ENCODE measurements at regions not wholly inside any gene's neighbourhood (a gene's known extent, or its start where the extent isn't known, plus 50 kb on each side); places are given as distances from the start of the nearest gene placed in this dataset.

DNA sequence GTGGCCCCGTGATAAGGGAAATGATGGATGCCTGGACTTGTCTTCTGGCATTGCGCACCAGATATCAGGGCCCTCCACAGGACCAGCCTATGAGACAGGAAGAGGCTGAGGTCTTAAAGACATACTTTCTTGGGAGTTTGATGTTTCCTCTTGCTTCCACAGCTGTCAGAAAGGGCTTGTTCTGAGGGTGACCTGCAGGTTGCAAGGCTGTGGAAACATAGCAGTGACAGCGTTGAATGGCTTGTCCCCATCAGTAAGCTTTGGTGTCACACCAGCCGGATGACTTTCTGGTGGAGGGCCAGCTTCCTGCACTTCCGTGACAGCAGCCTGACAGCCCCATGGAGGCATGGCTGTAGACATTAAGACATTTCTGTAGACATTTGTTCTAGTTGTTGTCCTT is 143.2 kb downstream of the C9orf152 start:
- H3K18ac ChIP-seq (ENCODE audit: low read depth, low read length) = no peak overlapping the region
- peak overlapping the region; percentile 79; the same call in 2 of the 3 replicates for H2BK15ac ChIP-seq (ENCODE audit: low read depth, low read length)
- ATAC-seq (ENCODE audit: low read depth) (no peak), DNase-seq (no peak)
- peaks cover 25% of the 10 kb centered on the region for H3K9me1 ChIP-seq (ENCODE audit: insufficient read depth, low read length)
- CTCF ChIA-PET = no interaction called here
- no peak overlapping the region for H3K4ac ChIP-seq (ENCODE audit: low read depth, low read length)
- H4K8ac ChIP-seq (ENCODE audit: low read depth in 2 of 2, low read length in 2 of 2) = no peak overlapping the region
- 0 out of 2 replicates have a peak overlapping the region, but pooled peaks have one; percentile 30 for H3K14ac ChIP-seq (replicated peaks; ENCODE audit: low read depth, low read length)
- 0 out of 2 replicates have a peak overlapping the region, but pooled peaks have one; percentile 31 for H3K23ac ChIP-seq (ENCODE audit: low read depth, low read length)
- TF ChIP-seq, protein P1, sequence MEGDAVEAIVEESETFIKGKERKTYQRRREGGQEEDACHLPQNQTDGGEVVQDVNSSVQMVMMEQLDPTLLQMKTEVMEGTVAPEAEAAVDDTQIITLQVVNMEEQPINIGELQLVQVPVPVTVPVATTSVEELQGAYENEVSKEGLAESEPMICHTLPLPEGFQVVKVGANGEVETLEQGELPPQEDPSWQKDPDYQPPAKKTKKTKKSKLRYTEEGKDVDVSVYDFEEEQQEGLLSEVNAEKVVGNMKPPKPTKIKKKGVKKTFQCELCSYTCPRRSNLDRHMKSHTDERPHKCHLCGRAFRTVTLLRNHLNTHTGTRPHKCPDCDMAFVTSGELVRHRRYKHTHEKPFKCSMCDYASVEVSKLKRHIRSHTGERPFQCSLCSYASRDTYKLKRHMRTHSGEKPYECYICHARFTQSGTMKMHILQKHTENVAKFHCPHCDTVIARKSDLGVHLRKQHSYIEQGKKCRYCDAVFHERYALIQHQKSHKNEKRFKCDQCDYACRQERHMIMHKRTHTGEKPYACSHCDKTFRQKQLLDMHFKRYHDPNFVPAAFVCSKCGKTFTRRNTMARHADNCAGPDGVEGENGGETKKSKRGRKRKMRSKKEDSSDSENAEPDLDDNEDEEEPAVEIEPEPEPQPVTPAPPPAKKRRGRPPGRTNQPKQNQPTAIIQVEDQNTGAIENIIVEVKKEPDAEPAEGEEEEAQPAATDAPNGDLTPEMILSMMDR (conservative IDR thresholded peaks at IDR 0.05; ENCODE audit: low read depth, low read length) = no peak
- TF ChIP-seq, protein P2, sequence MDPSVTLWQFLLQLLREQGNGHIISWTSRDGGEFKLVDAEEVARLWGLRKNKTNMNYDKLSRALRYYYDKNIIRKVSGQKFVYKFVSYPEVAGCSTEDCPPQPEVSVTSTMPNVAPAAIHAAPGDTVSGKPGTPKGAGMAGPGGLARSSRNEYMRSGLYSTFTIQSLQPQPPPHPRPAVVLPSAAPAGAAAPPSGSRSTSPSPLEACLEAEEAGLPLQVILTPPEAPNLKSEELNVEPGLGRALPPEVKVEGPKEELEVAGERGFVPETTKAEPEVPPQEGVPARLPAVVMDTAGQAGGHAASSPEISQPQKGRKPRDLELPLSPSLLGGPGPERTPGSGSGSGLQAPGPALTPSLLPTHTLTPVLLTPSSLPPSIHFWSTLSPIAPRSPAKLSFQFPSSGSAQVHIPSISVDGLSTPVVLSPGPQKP (IDR thresholded peaks at IDR 0.05; ENCODE audit: borderline replicate concordance, low read depth, low read length) = no peak
- TF ChIP-seq FOS (IDR thresholded peaks at IDR 0.05; ENCODE audit: low read depth, low read length) (no peak), RFX5 (IDR thresholded peaks at IDR 0.05; ENCODE audit: low read depth, low read length) (no peak), MAFK (IDR thresholded peaks at IDR 0.05; ENCODE audit: low read depth, low read length) (no peak), RAD21 (IDR thresholded peaks at IDR 0.05; ENCODE audit: low read length) (no peak), SMC3 (IDR thresholded peaks at IDR 0.05; ENCODE audit: low read depth, low read length) (no peak), MAZ (IDR thresholded peaks at IDR 0.05; ENCODE audit: borderline replicate concordance, low read depth, low read length) (no peak), CEBPB (IDR thresholded peaks at IDR 0.05; ENCODE audit: low read depth, low read length) (no peak), MXI1 (IDR thresholded peaks at IDR 0.05; ENCODE audit: borderline replicate concordance, low read depth, low read length) (no peak), NFE2L2 (IDR thresholded peaks at IDR 0.05; ENCODE audit: low read depth, low read length) (no peak), CHD1 (IDR thresholded peaks at IDR 0.05; ENCODE audit: low read depth, low read length) (no peak), BHLHE40 (IDR thresholded peaks at IDR 0.05; ENCODE audit: low read depth, low read length) (no peak), RCOR1 (IDR thresholded peaks at IDR 0.05; ENCODE audit: insufficient replicate concordance, low read length) (no peak), POLR2A (IDR thresholded peaks at IDR 0.05; ENCODE audit: low read depth, low read length) (no peak)
- TF ChIP-seq, protein P3, sequence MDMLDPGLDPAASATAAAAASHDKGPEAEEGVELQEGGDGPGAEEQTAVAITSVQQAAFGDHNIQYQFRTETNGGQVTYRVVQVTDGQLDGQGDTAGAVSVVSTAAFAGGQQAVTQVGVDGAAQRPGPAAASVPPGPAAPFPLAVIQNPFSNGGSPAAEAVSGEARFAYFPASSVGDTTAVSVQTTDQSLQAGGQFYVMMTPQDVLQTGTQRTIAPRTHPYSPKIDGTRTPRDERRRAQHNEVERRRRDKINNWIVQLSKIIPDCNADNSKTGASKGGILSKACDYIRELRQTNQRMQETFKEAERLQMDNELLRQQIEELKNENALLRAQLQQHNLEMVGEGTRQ (IDR thresholded peaks at IDR 0.05; ENCODE audit: low read depth, low read length) = no peak
- no peak overlapping the region for H2AFZ ChIP-seq (replicated peaks; ENCODE audit: low read length, poor library complexity)
- H3K9ac ChIP-seq (ENCODE audit: low read depth, low read length) = no peak overlapping the region
- H3K27me3 ChIP-seq (ENCODE audit: control insufficient read depth, insufficient read depth, low read length) = no peaks in the 10 kb centered on the region
- H3K4me3 ChIP-seq (ENCODE audit: insufficient read depth, low read depth, low read length) = no peak overlapping the region
- no peak overlapping the region for H2BK5ac ChIP-seq (ENCODE audit: low read depth, low read length, poor library complexity, severe bottlenecking)
- H3K9me3 ChIP-seq (ENCODE audit: control insufficient read depth, insufficient read depth, low read length) = no peaks in the 10 kb centered on the region
- peak overlapping the region; percentile 10; the same call in 1 of the 2 replicates for H3K27ac ChIP-seq (ENCODE audit: insufficient read depth, low read length)
- POLR2A ChIA-PET (ENCODE audit: unreplicated experiment) = no interaction called here
- no peak overlapping the region for H2AK9ac ChIP-seq (replicated peaks; ENCODE audit: low read depth, low read length, poor library complexity)
- intact Hi-C loops (cut with micrococcal nuclease) = no loop called here
- in situ Hi-C loops (cut with MboI; ENCODE audit: low sequenced_read_pairs) = no loop called here
- peaks cover 96% of the 10 kb centered on the region for H4K20me1 ChIP-seq (ENCODE audit: insufficient read depth, low read length)
- dilution Hi-C loops (cut with HindIII; ENCODE audit: low sequenced_read_pairs, unreplicated experiment) = loop anchor here (25.0 kb wide), 1 partner anchor 97 kb away; no protein-coding TSS in a partner anchor
- 56% methylated on average over 2 of the region's 5 CpGs; no CpG with 5 or more reads in 1 of the 2 experiments for WGBS, 2 experiments (ENCODE audit: extremely low coverage in 2 of 2, insufficient read length in 1 of 2)
- peak overlapping the region; percentile 83; the same call in 1 of the 2 replicates for H2AK5ac ChIP-seq (ENCODE audit: low read depth, low read length)
- H2BK20ac ChIP-seq (ENCODE audit: low read depth, low read length) = no peak overlapping the region
- H3K79me1 ChIP-seq (ENCODE audit: low read depth in 1 of 2, low read length in 2 of 2) = peaks cover 7 to 83% of the 10 kb centered on the region in 2 experiments; a peak in 3 of 4 replicates
- no peak overlapping the region for H2BK120ac ChIP-seq (ENCODE audit: low read depth, low read length)
- H3K4me2 ChIP-seq (ENCODE audit: low read depth, low read length) = no peak overlapping the region
- H4K5ac ChIP-seq (ENCODE audit: low read depth, low read length) = no peak overlapping the region
- no peak overlapping the region for H3K56ac ChIP-seq (ENCODE audit: extremely low read depth, insufficient read depth, low read length)
- peaks cover 21% of the 10 kb centered on the region for H3K36me3 ChIP-seq (ENCODE audit: control insufficient read depth, insufficient read depth, low read length)
- no TSS peak for BruUV-seq (replicated peaks)
- no peak overlapping the region for H4K91ac ChIP-seq (ENCODE audit: insufficient read depth, low read depth, low read length)
- peaks cover 19% of the 10 kb centered on the region for H3K4me1 ChIP-seq (ENCODE audit: control insufficient read depth, insufficient read depth, low read length)

All from IMR-90 (cell line).